SHP77 treated with DMSO at 0.1 percent for 48 hours (cell line): ENCODE measurements at regions not wholly inside any gene's neighbourhood (a gene's known extent, or its start where the extent isn't known, plus 50 kb on each side); places are given as distances from the start of the nearest gene placed in this dataset.
"Not testable (repeated sequence)": the region's sequence is repeated elsewhere in the genome, so short reads cannot be mapped to it uniquely, and the experiment has no call there.

Experiments
- DNase-seq: peaks from one replicate; lab custom pipeline; 2025; lab: John Stamatoyannopoulos, UW

DNA sequence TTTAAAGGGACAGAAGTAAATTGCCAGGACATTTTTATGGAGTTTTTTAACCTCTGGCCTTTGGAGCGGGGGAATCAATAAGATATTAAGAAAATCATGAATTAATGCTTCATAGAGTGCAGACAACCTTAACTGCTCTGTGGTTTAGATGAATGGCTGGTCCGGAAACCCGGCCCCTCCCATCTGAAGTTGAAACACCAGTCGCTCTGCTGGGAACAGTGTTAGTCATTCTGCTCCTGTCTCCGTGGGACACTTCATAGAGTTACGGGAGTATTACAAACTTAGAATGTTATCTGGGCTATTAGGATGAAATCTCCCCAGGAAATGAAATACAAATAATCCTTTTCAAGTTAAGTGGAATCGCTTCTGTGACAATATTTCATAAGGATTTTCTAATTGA lies 110.1 kb upstream of the IRX2 start:
- no peak for DNase-seq

DNA sequence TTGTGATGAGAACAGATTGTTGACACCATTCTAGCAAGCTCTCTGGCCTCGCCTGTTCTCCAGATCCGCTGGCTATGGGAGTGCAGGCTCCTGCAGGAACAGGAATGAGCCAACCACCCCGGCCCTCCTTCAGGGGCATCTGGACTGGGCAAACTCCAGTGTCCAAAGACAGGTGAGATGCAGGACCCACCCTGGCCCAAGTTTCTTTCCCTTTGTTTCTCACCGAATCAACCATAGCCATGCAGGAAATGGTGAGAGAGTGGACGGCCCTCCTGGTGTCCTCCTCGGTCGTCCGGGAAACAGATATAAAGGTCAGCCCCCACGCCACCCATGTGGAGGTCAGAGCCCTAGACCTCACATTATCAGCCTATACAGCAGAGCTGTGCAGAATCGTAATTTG lies 108.6 kb upstream of the IRX2 start:
- no peak for DNase-seq

DNA sequence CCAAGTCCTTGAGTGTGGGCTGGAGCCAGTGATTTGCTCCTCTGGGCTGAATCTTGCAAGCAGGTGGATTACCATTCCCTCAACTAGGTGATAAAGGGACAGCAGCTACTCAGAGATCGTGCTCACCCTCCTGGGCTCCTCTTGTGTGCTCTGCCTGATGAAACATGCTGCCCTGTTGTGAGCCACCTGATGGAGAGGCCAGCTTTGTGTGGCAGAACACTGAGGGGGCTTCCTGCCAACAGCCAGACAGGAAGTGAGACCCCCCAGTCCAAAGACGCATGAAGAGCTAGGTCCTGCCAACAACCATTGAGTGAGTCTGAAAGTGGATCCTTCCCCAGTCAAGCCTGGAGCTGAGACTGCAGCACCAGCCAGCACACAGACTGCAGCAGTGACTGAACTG lies 106.4 kb upstream of the IRX2 start:
- no peak for DNase-seq

DNA sequence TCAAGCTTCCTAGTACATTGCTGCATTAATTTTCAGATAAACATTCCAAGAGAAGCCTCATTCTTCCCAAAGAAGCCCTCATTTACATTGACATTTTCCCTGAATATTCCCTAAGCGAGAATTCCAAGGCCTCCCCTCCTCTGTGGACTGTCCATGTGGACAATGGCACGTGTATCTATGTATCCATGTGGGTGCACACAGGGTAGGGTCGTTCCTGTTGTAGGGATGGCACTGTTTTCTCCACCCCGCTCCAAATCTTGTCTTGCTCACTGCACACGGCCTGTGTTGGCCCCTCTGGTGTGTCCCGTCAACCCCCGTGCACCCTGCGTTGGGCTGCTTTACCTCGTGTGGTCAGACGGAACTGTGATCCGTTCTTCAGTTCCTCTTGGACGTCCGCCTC lies 104.7 kb upstream of the IRX2 start:
- no peak for DNase-seq

DNA sequence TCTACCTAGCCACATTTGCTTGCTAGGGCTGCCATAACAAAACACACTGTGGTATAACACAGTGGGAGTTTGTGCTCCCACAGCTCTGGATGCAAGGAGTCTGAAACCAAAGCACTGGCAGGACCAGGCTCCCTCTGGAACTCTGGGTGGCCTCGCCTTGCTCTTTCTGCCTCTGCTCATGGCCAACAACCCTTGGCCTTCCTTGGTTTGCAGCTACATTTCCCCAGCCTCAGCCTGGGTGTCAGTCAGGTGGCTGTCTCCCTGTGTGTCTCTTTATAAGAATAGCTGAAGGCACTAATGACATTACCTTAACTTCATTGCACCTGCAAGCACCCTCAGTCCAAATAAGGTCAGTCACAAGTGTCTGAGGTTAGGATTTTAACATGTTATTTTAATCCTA lies 101.0 kb upstream of the IRX2 start:
- no peak for DNase-seq

DNA sequence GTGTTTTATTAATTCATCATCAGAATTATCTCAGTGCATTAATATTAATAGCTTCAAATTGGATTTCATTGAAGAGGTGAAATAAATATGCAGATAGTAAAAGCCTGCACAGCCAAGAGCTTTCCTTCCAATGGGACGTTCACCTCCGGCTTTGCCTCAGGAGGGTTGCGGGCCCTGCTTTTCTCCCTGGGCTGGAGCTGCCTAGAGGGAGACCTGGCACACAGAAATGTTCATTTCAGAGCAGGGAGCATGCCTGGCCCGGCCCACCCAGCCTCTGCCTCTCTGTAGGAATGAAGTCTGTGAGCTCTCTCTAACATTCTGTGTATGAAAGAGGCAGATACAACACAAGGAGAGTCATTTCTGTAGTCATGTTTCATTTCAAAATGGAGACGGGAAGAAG lies 100.4 kb upstream of the IRX2 start:
- no peak for DNase-seq

DNA sequence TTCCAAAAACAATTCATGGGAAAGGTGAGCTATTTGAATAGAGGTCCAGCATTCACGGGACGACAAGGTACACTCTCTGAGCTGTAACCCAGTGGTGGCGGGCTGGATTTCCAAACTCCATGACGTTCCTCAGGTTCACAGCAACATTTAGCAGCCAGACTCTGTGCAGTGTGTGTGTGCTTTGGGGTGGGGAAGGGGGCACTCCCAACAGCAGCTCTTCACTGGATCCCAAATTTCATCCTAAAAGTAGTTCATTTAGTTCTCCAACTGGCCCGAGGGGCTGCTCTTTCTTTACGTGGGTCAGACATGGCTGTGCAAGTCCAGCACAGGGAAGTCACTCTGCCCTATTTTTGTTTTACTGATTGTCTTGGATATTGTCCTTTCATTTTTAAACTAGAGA lies 98.0 kb upstream of the IRX2 start:
- no peak for DNase-seq

DNA sequence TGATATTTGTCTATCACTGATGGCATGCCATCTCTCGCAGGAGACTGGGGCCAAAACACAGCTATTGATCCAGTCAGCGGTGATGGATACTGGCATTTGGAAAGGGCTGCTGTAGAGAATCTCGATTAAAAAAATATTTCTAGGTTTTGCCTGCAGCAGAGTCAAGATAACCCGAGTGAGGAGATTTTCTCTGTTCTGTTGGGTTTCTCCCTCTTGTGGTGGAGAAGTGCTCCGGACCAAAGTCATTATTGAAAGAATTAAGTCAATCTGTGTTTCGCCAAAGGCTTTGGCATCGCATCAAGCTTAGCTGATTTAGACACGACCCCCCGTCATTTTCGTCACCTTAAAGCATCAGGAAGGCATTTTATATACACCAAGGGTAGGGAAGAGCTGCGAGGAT lies 97.1 kb upstream of the IRX2 start:
- DNase-seq: no peak

DNA sequence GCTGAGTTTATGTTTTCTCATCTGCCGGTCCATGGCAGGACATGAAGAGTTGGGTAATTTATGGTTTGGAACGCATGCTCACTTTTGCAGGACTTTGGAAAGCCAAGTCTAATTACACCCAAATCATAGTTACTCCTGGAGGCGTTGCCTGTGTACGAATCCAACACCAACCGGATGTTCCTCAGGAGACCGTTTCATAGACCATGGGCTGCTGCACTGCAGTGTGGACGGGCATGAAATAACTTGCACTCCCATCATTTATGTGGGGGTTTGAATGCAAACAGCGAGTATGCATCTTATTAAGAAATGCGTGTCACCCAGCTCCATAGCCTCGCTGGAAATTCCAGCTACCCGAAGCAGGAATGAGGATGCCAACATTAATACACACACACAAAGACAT lies 96.1 kb upstream of the IRX2 start:
- DNase-seq: no peak

DNA sequence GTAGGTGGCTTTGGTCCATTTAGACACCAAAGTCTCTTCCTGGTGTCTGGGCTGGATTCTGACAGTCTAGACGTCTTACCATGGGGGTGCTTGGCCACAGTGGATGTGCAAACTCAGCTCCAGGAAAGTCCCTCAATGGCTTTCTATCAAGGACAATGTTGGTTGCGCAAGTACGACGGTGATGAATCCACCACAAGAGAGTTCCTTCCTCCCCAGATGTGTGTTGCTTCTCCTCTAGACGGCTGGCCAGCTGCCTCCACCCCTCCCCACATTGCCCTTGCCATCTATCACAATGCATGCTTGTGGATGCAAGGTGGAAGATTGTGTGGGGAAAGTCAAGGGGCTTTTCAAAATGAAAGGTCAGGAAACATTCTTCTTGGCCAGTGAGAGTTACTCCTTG lies 89.7 kb upstream of the IRX2 start:
- no peak for DNase-seq

DNA sequence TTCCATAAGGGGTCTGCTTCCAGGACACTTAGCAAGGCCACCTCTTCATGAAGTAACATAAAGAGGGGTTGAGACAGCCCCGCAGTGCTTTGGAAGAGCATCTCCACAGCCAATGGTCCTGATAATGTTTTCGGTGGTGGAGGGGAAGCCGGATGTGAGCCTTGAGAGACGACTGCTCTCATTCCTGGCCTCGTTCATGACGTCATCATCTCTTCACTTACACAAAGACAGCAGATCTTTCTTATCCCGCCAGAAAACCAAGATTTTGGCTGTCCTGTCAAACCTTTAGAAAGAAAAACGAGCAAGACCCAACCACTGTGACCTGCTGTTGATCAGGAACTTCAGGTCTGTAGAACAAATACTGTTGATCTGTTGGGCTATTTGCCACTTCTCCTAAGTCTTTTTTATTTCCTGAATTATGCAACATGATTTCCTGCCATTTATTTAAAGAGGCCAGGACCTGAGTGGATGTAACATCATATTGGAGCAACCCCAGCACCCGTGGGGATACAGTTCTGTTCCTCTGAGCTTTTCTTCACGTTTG lies 89.0 kb upstream of the IRX2 start:
- DNase-seq: no peak

DNA sequence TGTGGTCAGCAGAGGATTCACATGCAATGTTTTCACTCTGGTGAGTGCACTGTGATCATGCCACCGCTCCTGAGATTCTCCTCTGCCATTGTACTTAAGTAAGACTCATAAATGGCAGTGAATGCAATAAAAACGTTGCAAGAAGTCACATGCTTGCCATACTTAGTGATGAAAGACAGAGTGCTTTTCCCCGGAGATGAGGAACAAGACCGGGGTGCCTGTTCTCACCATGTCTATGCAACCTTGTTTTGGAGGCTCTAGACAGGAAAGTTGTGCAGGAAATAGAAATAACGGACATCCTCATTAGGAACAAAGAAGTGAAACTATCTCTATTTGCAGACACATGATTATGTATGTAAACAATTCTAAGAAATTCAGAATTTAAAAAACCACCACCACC lies 84.7 kb upstream of the IRX2 start:
- DNase-seq: no peak

DNA sequence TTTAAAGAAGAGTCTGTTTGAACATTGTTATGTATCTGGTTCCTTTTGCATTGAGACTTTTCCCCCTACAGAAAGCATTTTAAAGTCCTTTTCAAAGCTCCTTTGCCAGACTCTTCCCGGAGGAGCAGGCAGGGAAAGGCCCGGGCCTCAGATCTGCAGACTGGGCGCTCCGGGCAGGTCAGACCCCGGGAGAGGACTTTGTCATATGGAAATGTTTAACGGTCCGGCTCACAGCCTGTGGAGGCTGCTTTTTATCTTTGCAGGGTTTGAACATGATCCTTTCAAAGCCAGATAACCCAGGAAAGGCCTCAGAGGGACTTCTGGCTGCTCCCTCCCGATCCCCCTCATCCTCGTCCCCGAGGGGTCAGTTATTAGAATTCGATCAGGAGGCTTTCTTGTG lies 82.1 kb upstream of the IRX2 start:
- no peak for DNase-seq

DNA sequence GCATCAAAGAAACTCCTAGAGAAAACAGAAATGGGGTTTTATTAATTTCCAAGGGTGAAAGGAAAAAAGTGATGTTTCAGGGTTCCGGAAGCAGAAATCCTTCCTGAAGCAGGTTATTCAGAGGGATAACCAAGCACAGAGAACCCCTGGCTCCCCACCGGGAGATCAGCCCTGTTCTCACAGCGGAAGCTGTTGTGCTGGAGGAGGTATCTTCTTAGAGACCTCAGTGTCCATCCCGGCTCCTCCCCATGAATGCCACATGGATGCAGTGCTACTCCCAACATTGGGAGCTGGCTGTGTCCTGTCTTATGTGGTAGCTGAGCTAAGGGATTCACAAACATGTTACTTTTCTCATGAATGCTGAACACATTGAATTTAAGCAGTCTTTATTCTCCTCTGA lies 80.9 kb upstream of the IRX2 start:
- no peak for DNase-seq

DNA sequence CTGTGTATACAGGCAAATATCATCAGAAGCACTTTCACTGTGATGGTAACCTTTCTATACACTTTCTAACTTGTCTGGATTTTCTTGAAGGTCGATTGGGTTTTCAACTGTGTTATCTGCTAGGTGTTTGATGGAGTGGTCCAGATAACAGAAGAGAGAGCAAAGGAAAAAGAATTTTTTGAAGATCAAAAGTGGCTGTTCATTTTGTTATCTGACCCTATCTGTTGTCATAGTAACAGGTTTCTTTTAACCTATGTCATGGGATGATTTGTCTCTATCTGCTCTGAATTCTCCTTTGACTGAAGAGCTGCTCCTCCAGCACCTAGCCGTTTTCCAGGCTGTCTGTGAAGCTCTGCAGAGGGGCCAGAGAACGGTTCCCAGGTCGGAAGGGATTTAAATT lies 77.8 kb upstream of the IRX2 start:
- DNase-seq: no peak

DNA sequence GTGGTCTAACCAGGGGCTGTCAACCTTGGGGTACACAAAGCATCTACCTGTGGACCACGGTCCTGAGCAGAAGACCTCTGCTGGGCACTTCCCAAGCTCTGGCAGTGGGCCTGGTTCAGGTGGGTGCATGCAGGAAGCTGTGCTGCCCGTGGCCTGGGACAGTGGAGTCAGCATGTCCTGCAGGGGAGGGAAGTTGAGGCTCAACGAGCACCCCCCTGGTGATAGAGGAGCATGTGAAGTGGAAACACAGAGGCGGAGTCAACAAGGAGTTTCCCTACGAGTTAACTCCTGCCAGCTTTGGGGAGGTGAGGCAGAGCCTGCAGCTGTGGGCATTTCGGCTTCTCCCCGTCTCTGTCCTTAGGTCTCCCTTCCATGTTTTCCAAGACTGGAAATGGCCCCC lies 67.5 kb upstream of the IRX2 start:
- no peak for DNase-seq

DNA sequence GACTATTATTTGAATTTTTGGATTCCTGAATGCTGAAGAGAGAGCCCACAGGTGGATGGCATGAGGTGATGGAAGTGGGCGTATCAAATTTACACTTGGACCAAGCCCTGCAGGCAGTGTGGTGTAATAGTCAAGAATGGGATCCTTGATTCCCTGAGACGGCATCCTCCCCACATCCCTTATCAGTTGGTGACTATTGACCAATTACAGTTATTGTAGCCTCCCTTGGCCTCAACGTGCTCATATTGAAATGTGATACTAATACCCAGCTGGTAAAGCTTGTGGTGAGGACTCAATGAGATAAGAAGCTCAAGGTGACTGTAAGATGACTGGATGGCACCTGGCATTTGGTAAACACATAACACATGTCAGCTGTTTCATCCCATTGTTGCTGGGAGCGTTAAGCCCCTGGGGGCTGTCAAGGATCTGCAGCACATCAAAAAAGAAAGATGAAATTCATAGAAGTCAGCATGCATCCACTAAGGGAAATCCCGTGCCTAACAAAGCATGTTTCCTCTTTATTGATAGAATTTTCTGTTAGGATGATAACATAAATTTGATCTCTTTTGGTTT lies 65.6 kb upstream of the IRX2 start:
- DNase-seq: no peak

DNA sequence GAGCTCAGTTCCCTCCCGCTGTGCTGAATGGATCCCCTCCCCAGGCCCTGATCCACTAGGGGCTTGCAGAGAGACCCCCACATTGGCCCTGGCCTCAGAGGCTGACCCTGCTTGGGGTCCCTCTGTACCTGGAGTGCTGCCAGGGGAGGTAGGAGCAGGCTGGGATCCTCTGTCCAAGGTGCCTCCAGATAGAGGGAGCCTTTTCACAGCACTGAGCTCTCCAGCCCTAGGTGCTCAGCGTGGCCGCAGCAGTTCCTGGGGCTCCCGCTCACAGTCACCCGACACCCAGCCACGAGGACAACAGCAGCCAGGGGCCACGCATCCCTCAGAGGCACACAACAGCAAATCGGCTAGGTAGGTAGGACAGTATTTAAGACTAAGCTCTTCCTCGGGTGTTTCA lies 62.2 kb upstream of the IRX2 start:
- no peak for DNase-seq

DNA sequence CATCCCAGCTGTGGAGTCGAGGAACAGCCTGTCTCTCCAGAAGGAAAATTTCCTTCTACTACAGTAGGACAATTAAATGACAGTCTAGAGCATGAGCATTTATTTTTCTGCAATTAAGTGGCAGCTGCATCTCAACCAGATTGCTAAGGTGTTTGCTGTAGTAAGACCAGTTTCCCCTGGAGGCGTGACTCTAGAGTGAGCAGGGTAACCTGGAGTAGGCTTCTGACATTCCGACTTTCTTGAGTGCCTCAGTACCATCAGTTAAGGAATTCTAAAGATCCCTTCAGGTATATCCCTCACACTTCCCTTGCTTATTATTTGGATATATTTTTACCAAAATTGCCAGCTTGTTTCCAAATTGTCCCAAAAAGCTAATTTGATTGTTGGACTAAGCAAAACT lies 59.2 kb upstream of the IRX2 start:
- DNase-seq: no peak

DNA sequence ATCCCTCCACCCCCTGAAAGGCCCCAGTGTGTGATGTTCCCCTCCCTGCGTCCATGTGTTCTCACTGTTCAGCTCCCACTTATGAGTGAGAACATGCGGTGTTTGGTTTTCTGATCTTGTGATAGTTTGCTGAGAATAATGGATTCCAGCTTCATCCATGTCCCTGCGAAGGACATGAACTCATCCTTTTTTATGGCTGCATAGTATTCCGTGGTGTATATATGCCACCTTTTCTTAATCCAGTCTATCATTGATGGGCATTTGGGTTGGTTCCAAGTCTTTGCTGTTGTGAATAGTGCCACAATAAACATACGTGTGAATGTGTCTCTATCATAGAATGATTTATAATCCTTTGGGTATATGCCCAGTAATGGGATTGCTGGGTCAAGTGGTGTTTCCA lies 55.8 kb upstream of the IRX2 start:
- not testable (repeated sequence) for DNase-seq

DNA sequence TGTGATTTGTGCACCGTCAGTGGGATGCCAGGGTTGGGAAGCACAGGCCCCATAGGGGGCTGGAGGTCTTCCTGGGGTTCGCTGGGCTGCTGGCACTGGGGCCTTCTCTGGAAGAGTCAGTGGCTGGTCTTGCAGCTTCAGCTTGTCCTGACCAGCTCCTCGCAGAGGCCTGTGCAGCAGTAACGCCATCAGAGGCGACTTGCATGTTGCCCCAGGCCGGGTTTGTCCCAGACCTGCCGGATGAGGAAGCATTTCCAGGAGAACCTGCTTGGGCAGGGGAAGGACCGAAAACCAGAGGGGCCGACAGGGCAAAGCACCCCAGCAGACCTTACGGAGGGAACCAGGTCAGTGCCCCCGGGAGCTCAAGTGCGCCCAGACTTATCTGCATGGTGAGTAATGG lies 54.7 kb upstream of the IRX2 start:
- DNase-seq: no peak

DNA sequence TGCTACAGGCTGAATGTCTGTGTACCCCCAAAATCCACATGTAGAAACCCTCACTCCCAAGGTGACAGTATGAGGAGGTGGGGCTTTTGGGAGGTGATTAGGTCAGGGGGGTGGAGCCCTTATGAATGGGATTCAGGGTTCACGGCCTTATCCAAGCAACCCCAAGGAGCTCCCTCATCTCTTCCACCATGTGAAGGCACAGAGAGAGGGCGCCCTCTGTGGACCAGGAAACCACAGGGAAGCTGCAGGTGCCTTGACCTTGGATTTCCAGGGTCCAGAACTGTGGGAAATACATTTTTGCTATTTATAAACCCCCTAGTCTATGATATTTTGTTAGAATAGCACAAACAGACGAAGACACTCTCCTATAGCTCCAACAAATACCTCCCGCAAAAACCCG lies 53.6 kb upstream of the IRX2 start:
- no peak for DNase-seq

DNA sequence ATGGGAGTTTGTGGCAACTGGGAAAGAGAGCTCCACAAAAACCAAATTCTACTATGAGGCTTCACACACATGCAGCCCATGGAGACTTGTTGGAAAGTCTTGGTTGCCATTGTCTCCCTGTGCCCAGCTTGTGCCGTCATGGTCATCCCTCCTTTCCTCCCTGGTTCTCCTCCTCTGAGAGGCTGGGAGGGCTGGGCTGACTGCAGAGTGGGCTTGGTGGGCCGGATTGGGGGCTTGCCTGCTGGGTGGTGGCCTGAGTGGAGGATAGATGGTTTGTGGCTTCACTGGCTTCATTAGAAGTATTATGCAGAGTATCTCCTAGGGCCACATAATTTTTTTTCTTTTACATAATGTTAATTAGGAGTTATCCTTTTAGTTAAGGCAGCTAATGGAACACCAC lies 52.3 kb upstream of the IRX2 start:
- no peak for DNase-seq

DNA sequence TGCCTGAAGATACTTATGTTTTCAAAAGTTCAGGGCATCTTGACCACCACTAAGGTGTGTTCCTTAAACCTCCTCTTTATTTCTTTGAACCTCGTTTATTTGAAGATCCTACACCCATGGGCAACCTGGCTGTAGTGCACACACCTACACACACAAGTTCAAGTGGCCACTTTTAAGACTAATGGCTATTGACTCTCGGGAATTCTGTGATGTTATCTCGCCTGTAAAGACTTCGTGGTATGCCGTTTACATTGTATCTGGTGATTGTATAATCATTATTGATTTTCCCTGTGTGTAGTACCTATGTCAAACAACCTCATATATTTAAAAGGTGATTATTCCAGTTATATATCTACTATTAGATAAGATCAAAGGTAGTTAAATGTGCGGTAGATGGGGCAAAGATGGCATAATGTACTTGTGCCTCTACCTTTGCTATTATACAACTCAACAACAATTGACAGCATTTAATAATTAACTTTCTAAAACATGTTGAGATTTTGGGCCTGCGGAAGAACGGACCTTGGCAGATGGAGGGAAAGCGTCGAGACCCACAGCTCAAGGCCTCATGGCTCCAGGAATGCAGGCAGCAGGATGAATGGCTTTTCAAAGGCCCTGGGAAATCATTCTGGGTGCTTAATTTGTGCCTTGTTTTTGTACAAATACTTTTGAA lies 51.4 kb upstream of the IRX2 start:
- DNase-seq: no peak
